Esophagus muscularis mucosa (tissue), 4 donors: ENCODE measurements at regions not wholly inside any gene's neighbourhood (a gene's known extent, or its start where the extent isn't known, plus 50 kb on each side); places are given as distances from the start of the nearest gene placed in this dataset.

Experiments
- DNase-seq: peaks from one replicate; pipeline ENCODE4 v3.0.0-alpha.2; 2017; ENCODE audit errors: extremely low spot score
- H3K27ac ChIP-seq, 4 donors: fragments of 200-600 bp; sonication (generic); replicated peaks in 1 of 4; 1 replicate in 3 of 4; 2 replicates in 1 of 4; pipeline ENCODE4 v1.5.1; 2016 to 2019; ENCODE audit warnings: mild to moderate bottlenecking in 1 of 4
- H3K27me3 ChIP-seq, 4 donors: fragments of 200-600 bp; sonication (generic); one replicate each; pipeline versions ENCODE4 v1.5.1 to v1.6.0; 2016 to 2019
- H3K36me3 ChIP-seq, 4 donors: fragments of 200-600 bp; sonication (generic); one replicate each; pipeline ENCODE4 v1.5.1; 2016 to 2019
- H3K4me1 ChIP-seq, 4 donors: fragments of 200-600 bp; sonication (generic); one replicate each; pipeline ENCODE4 v1.5.1; 2016 to 2019
- H3K4me3 ChIP-seq, 4 donors: fragments of 200-600 bp; sonication (generic); 1 replicate in 2 of 4; 2 replicates in 2 of 4; pipeline ENCODE4 v1.5.1; 2016 to 2019; ENCODE audit warnings: mild to moderate bottlenecking in 4 of 4, moderate library complexity in 1 of 4
- H3K9me3 ChIP-seq, 4 donors: fragments of 200-600 bp; sonication (generic); 1 replicate in 3 of 4; 2 replicates in 1 of 4; pipeline ENCODE4 v1.5.1; 2016 to 2019
- EP300 ChIP-seq: sonication (generic); formaldehyde crosslinking; IDR thresholded peaks from one replicate; pipeline ENCODE4 v1.6.1; 2017; ENCODE audit warnings: antibody characterized with exemption
- POLR2A ChIP-seq: fragments of 450-650 bp; IDR thresholded peaks from one replicate; pipeline ENCODE4 v1.6.1; 2017; ENCODE audit warnings: antibody characterized with exemption, moderate library complexity, mild to moderate bottlenecking, low read depth
- POLR2AphosphoS5 ChIP-seq, 2 donors: sonication (generic); formaldehyde crosslinking; IDR thresholded peaks; one replicate each; pipeline ENCODE4 v1.6.1; 2017; ENCODE audit warnings: antibody characterized with exemption in 2 of 2
- WGBS: methylation state at CpG from one replicate; pipeline ENCODE4 v1.1.5; 2018; 5-methylcytosine and 5-hydroxymethylcytosine counted together
- intact Hi-C: fragments of 100-400 bp; cut with DNase I; formaldehyde crosslinking; loops from one replicate; pipeline ENCODE4 v1.15.1; 2023
- TF ChIP-seq, protein P1 (sequence below), 3 experiments: fragments of 200-600 bp in 2 of 3; fragments of 450-650 bp in 1 of 3; sonication (generic) in 2 of 3; IDR thresholded peaks; one replicate each; pipeline ENCODE4 v1.5.1; 2017 to 2019; ENCODE audit warnings: antibody characterized with exemption in 3 of 3, mild to moderate bottlenecking in 2 of 3, moderate library complexity in 1 of 3

DNA sequence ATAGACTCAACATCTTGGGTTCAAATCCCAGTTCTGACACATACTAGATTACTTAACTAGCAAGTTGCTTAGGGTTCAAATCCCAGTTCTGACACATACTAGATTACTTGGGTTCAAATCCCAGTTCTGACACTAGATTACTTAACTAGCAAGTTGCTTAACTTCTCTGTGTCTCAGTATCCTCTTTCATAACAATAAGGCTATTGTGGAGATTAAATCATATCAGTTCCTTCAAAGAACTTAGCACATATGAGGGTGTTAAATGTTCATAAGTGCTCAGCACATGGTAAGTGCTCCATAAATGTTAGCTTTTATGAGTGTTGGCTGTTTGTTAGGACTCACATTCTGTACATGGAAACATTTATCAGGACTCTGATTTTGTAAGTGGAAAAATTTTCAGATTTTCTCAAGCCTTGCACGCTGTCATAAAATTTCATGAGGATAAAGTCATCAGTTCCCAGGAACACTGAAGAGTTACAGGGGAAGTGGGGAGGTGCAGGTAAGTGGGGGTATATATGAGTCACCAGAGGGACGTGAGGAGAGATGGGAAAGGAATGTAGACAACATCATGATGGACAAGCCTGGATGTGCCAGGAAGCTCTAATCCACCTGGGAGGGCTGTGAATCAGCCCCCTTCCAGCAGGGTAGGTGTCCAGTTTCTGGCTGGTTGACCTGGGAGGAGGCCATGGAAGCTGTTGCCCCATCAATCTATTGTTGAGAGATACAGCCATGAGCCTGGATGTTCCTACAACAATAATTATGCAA lies 532.2 kb upstream of the WWC1 start:
- TF ChIP-seq POLR2AphosphoS5 (IDR thresholded peaks at IDR 0.05) (no peak), EP300 (no peak), POLR2A (no peak)
- TF ChIP-seq, protein P1, sequence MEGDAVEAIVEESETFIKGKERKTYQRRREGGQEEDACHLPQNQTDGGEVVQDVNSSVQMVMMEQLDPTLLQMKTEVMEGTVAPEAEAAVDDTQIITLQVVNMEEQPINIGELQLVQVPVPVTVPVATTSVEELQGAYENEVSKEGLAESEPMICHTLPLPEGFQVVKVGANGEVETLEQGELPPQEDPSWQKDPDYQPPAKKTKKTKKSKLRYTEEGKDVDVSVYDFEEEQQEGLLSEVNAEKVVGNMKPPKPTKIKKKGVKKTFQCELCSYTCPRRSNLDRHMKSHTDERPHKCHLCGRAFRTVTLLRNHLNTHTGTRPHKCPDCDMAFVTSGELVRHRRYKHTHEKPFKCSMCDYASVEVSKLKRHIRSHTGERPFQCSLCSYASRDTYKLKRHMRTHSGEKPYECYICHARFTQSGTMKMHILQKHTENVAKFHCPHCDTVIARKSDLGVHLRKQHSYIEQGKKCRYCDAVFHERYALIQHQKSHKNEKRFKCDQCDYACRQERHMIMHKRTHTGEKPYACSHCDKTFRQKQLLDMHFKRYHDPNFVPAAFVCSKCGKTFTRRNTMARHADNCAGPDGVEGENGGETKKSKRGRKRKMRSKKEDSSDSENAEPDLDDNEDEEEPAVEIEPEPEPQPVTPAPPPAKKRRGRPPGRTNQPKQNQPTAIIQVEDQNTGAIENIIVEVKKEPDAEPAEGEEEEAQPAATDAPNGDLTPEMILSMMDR (IDR thresholded peaks at IDR 0.05): no peak
- H3K4me3 ChIP-seq: no peak overlapping the region
- no peaks in the 10 kb centered on the region for H3K4me1 ChIP-seq
- H3K9me3 ChIP-seq: no peaks in the 10 kb centered on the region
- intact Hi-C loops: no loop called here
- H3K27me3 ChIP-seq: no peaks in the 10 kb centered on the region
- H3K27ac ChIP-seq: no peak overlapping the region
- no peak for DNase-seq
- H3K36me3 ChIP-seq: no peaks in the 10 kb centered on the region
- 79% methylated on average over 2 of the region's 2 CpGs for WGBS

DNA sequence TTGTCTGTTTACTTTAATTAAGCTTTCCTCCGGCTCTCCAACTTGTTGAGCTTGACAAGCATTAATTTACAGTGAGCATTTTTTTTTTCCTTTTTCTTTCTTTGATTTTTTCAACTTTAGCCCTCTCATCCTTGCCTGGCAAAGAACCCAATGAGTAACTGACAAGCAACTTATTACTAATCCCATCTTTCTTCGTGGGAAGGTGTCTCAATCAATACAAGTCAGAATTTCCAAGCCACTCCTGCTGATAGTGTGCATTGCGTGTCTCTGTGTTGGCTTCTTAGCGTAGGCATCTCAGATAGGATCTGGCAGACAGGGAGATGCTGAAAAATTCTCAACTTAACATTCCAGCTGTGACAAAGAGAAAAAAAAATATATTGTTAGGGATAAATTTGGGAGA lies 527.7 kb upstream of the WWC1 start:
- intact Hi-C loops: no loop called here
- 61% methylated on average over 4 of the region's 4 CpGs for whole genome bisulfite sequencing
- Histone ChIP-seq H3K9me3 (no peaks in the 10 kb centered on the region), H3K4me1 (no peaks in the 10 kb centered on the region), H3K4me3 (no peak overlapping the region), H3K36me3 (no peaks in the 10 kb centered on the region), H3K27ac (no peak overlapping the region), H3K27me3 (no peaks in the 10 kb centered on the region)
- DNase-seq: no peak
- TF ChIP-seq POLR2A (no peak), EP300 (no peak), POLR2AphosphoS5 (IDR thresholded peaks at IDR 0.05) (no peak)
- TF ChIP-seq, protein P1 (IDR thresholded peaks at IDR 0.05): no peak

DNA sequence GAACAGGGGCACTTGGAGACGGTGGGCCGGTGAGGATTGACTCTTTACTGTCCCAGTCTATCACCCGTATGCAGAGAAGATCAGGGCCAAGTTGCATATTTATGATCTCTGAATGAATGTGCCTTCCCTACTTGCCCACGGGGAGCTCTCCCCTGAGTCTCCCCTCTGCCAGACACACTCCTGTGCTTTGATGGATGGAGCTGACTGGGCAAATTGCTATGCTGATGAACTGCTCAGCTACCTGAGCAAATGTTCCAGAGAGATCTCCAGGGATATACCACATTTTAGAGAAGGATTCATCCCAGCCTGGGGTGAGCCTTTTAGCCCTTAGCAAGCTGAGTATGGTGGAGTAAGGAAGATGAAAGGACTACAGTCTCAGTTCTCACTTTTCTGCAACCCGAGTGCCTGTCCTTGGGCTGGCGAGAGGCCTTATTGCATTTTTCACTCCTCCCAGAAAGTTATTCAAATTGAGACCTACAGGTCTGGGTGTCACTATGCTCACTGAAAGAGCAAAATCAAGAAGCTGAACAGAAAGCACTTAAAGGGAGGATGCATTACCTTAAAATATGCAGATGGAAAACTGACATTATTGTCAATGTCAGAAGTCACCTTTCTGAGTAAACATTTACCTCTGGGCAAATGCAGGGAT lies 526.7 kb upstream of the WWC1 start:
- no peaks in the 10 kb centered on the region for H3K4me1 ChIP-seq
- WGBS: 55% methylated on average over 5 of the region's 6 CpGs
- H3K27ac ChIP-seq: no peak overlapping the region
- TF ChIP-seq EP300 (no peak), POLR2AphosphoS5 (IDR thresholded peaks at IDR 0.05) (no peak), POLR2A (no peak)
- TF ChIP-seq, protein P1 (IDR thresholded peaks at IDR 0.05): no peak
- no peaks in the 10 kb centered on the region for H3K9me3 ChIP-seq
- intact Hi-C loops: no loop called here
- DNase-seq: no peak
- H3K27me3 ChIP-seq: no peaks in the 10 kb centered on the region
- no peak overlapping the region for H3K4me3 ChIP-seq
- no peaks in the 10 kb centered on the region for H3K36me3 ChIP-seq

DNA sequence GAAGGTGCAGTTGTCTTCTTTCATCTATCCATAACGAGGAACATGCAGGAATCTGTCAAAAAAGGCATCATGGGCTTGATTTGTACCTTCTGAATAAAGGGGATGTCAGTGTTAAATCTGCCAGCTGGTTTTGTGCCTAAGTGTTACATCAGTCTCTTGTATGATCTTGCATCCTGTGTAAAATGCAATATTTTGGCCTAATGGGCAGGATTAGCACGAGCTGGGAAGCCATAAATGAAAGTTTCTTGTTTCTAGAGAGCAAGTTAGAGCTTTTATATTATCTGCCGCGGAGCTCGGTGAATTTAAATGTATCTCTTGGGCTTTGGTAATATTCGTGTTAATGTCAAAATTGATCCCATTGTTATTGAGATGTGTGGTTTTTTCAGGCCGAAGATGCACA lies 526.1 kb upstream of the WWC1 start:
- H3K27me3 ChIP-seq: no peaks in the 10 kb centered on the region
- no peak overlapping the region for H3K4me3 ChIP-seq
- no peaks in the 10 kb centered on the region for H3K4me1 ChIP-seq
- H3K27ac ChIP-seq: no peak overlapping the region
- no peak for DNase-seq
- intact Hi-C loops: no loop called here
- H3K9me3 ChIP-seq: no peaks in the 10 kb centered on the region
- TF ChIP-seq, protein P1 (IDR thresholded peaks at IDR 0.05): no peak
- TF ChIP-seq EP300 (no peak), POLR2A (no peak), POLR2AphosphoS5 (IDR thresholded peaks at IDR 0.05) (no peak)
- WGBS: 81% methylated on average over 7 of the region's 7 CpGs
- H3K36me3 ChIP-seq: no peaks in the 10 kb centered on the region
